BJ (cell line): ENCODE measurements at regions not wholly inside any gene's neighbourhood (a gene's known extent, or its start where the extent isn't known, plus 50 kb on each side); places are given as distances from the start of the nearest gene placed in this dataset.

Experiments
- CTCF ChIA-PET: fragments of 350-600 bp; formaldehyde crosslinking; extraction: SDS; loops from one replicate; lab custom pipeline; 2021; ENCODE audit warnings: antibody characterized with exemption, inconsistent platforms; lab: Yijun Ruan, JAX
- POLR2A ChIA-PET: fragments of 300-600 bp; sonication (Branson Sonifier 250); formaldehyde crosslinking; extraction: SDS; loops from one replicate; lab custom pipeline; 2021; ENCODE audit warnings: antibody characterized with exemption; lab: Charles Lee
- DNase-seq: peaks from one replicate; pipeline ENCODE4 v3.0.0-alpha.2; 2011; ENCODE audit warnings: low read depth
- H3K27me3 ChIP-seq: 2 replicates; pipeline ENCODE4 v1.6.0; 2011; ENCODE audit warnings: low read length; ENCODE audit not compliant: control insufficient read depth, insufficient read depth
- H3K36me3 ChIP-seq: 2 replicates; pipeline ENCODE4 v1.5.1; 2011; ENCODE audit warnings: low read length; ENCODE audit not compliant: control insufficient read depth, insufficient read depth
- H3K4me3 ChIP-seq: 2 replicates; pipeline ENCODE4 v1.5.1; 2011; ENCODE audit warnings: low read depth, mild to moderate bottlenecking, control low read depth, low read length
- CTCF ChIP-seq: IDR thresholded peaks from 2 replicates; pipeline ENCODE4 v1.5.1; 2011; ENCODE audit warnings: low read depth, mild to moderate bottlenecking, control low read depth, inconsistent platforms, low read length, moderate library complexity; ENCODE audit not compliant: insufficient read depth

GRCh38 chr19:29454109-29454508 lies 71.7 kb upstream of the VSTM2B start:
- Histone ChIP-seq H3K27me3 (no peaks in the 10 kb centered on the region), H3K4me3 (no peak overlapping the region), H3K36me3 (no peaks in the 10 kb centered on the region)
- no peak for DNase-seq
- CTCF ChIA-PET: interaction anchor here (0.7 kb wide), 1 partner anchor 43 kb away, joined by 3 read pairs; no protein-coding TSS in a partner anchor
- POLR2A ChIA-PET: no interaction called here
- no peak for TF ChIP-seq CTCF

- no peaks in the 10 kb centered on the region for H3K36me3 ChIP-seq
- POLR2A ChIA-PET: no interaction called here
- no peaks in the 10 kb centered on the region for H3K27me3 ChIP-seq
- DNase-seq: no peak
- CTCF ChIA-PET: interaction anchor here (0.7 to 1.4 kb wide), 2 partner anchors 17 to 71 kb away, joined by 3 read pairs; no protein-coding TSS in a partner anchor
- no peak overlapping the region for H3K4me3 ChIP-seq
- TF ChIP-seq CTCF: no peak
Observed at GRCh38 chr19:29457413-29457812, 68.4 kb upstream of the VSTM2B start.

GRCh38 chr19:29467824-29468401 lies 57.9 kb upstream of the VSTM2B start:
- H3K27me3 ChIP-seq: no peaks in the 10 kb centered on the region
- POLR2A ChIA-PET: no interaction called here
- CTCF ChIA-PET: interaction anchor here (1.1 to 1.3 kb wide), 2 partner anchors 11 to 131 kb away, joined by 3 to 4 read pairs; no protein-coding TSS in a partner anchor
- peak; percentile 39 for TF ChIP-seq CTCF
- DNase-seq: no peak
- H3K4me3 ChIP-seq: no peak overlapping the region
- H3K36me3 ChIP-seq: no peaks in the 10 kb centered on the region

GRCh38 chr19:29475469-29475868 lies 50.3 kb upstream of the VSTM2B start:
- no peak for TF ChIP-seq CTCF
- Histone ChIP-seq H3K27me3 (no peaks in the 10 kb centered on the region), H3K36me3 (no peaks in the 10 kb centered on the region), H3K4me3 (no peak overlapping the region)
- no peak for DNase-seq
- ChIA-PET CTCF (no interaction called here), POLR2A (no interaction called here)
